ENCODE measurements at regions not wholly inside any gene's neighbourhood (a gene's known extent, or its start where the extent isn't known, plus 50 kb on each side); places are given as distances from the start of the nearest gene placed in this dataset.

GRCh38 chr2:204129591-204130294 is 193.2 kb downstream of the ICOS start (continued):
- no peak for TF ChIP-seq NR3C1 (CRISPR knock-in tag; conservative IDR thresholded peaks at IDR 0.05; ENCODE audit: low read depth)
- TF ChIP-seq NR2C2 (CRISPR knock-in tag; IDR thresholded peaks at IDR 0.05) = no peak
- no peak for TF ChIP-seq FOXJ3 (CRISPR knock-in tag; IDR thresholded peaks at IDR 0.05; ENCODE audit: borderline replicate concordance)

GRCh38 chr2:204131621-204132020 is 195.1 kb downstream of the ICOS start:
- H3K36me3 Mint-ChIP-seq = no peaks in the 10 kb centered on the region
- DNase-seq (ENCODE audit: low spot score) = no peak
- peaks cover 6% of the 10 kb centered on the region; the same call in 1 of the 2 replicates for H3K27me3 Mint-ChIP-seq (ENCODE audit: low read depth)
- no peak for ATAC-seq
- TF ChIP-seq TP53 (CRISPR knock-in tag; IDR thresholded peaks at IDR 0.05) (no peak), ZNF232 (CRISPR knock-in tag; IDR thresholded peaks at IDR 0.05) (no peak), MLX (CRISPR knock-in tag; IDR thresholded peaks at IDR 0.05) (no peak), SP1 (CRISPR knock-in tag; conservative IDR thresholded peaks at IDR 0.05) (no peak), ATF3 (CRISPR knock-in tag; conservative IDR thresholded peaks at IDR 0.05) (no peak), TEAD4 (CRISPR knock-in tag; IDR thresholded peaks at IDR 0.05) (no peak), SMAD3 (CRISPR knock-in tag; IDR thresholded peaks at IDR 0.05; ENCODE audit: borderline replicate concordance) (no peak), ZNF671 (CRISPR knock-in tag; IDR thresholded peaks at IDR 0.05) (no peak), MXD4 (CRISPR knock-in tag; IDR thresholded peaks at IDR 0.05; ENCODE audit: borderline replicate concordance) (no peak), ZNF138 (CRISPR knock-in tag; conservative IDR thresholded peaks at IDR 0.05) (no peak), NR2C2 (CRISPR knock-in tag; IDR thresholded peaks at IDR 0.05) (no peak)
- TF ChIP-seq, protein P1, sequence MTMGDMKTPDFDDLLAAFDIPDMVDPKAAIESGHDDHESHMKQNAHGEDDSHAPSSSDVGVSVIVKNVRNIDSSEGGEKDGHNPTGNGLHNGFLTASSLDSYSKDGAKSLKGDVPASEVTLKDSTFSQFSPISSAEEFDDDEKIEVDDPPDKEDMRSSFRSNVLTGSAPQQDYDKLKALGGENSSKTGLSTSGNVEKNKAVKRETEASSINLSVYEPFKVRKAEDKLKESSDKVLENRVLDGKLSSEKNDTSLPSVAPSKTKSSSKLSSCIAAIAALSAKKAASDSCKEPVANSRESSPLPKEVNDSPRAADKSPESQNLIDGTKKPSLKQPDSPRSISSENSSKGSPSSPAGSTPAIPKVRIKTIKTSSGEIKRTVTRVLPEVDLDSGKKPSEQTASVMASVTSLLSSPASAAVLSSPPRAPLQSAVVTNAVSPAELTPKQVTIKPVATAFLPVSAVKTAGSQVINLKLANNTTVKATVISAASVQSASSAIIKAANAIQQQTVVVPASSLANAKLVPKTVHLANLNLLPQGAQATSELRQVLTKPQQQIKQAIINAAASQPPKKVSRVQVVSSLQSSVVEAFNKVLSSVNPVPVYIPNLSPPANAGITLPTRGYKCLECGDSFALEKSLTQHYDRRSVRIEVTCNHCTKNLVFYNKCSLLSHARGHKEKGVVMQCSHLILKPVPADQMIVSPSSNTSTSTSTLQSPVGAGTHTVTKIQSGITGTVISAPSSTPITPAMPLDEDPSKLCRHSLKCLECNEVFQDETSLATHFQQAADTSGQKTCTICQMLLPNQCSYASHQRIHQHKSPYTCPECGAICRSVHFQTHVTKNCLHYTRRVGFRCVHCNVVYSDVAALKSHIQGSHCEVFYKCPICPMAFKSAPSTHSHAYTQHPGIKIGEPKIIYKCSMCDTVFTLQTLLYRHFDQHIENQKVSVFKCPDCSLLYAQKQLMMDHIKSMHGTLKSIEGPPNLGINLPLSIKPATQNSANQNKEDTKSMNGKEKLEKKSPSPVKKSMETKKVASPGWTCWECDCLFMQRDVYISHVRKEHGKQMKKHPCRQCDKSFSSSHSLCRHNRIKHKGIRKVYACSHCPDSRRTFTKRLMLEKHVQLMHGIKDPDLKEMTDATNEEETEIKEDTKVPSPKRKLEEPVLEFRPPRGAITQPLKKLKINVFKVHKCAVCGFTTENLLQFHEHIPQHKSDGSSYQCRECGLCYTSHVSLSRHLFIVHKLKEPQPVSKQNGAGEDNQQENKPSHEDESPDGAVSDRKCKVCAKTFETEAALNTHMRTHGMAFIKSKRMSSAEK (CRISPR knock-in tag; IDR thresholded peaks at IDR 0.05; ENCODE audit: borderline replicate concordance) = no peak
- TF ChIP-seq, protein P2, sequence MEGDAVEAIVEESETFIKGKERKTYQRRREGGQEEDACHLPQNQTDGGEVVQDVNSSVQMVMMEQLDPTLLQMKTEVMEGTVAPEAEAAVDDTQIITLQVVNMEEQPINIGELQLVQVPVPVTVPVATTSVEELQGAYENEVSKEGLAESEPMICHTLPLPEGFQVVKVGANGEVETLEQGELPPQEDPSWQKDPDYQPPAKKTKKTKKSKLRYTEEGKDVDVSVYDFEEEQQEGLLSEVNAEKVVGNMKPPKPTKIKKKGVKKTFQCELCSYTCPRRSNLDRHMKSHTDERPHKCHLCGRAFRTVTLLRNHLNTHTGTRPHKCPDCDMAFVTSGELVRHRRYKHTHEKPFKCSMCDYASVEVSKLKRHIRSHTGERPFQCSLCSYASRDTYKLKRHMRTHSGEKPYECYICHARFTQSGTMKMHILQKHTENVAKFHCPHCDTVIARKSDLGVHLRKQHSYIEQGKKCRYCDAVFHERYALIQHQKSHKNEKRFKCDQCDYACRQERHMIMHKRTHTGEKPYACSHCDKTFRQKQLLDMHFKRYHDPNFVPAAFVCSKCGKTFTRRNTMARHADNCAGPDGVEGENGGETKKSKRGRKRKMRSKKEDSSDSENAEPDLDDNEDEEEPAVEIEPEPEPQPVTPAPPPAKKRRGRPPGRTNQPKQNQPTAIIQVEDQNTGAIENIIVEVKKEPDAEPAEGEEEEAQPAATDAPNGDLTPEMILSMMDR (IDR thresholded peaks at IDR 0.05) = no peak
- TF ChIP-seq, protein P3, sequence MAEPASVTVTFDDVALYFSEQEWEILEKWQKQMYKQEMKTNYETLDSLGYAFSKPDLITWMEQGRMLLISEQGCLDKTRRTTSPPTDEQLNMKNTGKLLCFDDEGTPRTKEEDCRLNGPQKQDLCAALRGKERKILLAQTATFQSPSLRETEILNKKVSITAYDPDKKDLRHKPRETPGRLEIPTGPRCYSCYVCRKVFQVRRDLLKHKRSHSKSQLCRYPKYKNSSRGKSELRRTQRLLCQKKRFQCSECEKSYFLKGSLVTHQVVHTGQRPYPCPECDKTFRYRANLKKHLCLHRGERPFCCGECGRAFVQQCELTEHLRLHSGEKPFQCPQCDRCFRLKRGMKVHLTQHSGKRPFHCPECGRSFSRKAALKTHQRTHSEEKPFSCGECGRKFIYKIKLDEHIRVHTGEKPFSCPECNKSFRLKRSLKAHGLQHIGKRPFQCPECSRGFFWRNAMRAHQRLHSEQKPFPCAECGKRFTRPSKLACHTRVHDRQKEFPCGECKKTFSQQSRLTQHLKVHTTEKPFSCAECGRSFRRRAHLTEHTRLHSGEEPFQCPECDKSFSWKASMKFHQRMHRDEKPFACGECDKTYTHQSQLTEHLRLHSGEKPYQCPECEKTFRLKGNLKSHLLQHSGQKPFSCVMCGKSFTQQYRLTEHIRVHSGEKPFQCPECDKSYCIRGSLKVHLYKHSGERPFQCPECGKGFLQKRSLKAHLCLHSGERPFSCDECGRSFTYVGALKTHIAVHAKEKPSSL (CRISPR knock-in tag; conservative IDR thresholded peaks at IDR 0.05) = no peak
- H3K9me3 Mint-ChIP-seq = 0 out of 2 replicates have a peak, but pooled peaks cover 4% of the 10 kb centered on the region
- H3K27ac Mint-ChIP-seq = no peak overlapping the region
- no peak overlapping the region for H3K4me3 Mint-ChIP-seq
- ChIA-PET CTCF (no interaction called here), POLR2A (no interaction called here)
- H3K4me1 Mint-ChIP-seq = peaks cover 7% of the 10 kb centered on the region
